ENCODE measurements at regions not wholly inside any gene's neighbourhood (a gene's known extent, or its start where the extent isn't known, plus 50 kb on each side); places are given as distances from the start of the nearest gene placed in this dataset.

- TF ChIP-seq, protein P1, sequence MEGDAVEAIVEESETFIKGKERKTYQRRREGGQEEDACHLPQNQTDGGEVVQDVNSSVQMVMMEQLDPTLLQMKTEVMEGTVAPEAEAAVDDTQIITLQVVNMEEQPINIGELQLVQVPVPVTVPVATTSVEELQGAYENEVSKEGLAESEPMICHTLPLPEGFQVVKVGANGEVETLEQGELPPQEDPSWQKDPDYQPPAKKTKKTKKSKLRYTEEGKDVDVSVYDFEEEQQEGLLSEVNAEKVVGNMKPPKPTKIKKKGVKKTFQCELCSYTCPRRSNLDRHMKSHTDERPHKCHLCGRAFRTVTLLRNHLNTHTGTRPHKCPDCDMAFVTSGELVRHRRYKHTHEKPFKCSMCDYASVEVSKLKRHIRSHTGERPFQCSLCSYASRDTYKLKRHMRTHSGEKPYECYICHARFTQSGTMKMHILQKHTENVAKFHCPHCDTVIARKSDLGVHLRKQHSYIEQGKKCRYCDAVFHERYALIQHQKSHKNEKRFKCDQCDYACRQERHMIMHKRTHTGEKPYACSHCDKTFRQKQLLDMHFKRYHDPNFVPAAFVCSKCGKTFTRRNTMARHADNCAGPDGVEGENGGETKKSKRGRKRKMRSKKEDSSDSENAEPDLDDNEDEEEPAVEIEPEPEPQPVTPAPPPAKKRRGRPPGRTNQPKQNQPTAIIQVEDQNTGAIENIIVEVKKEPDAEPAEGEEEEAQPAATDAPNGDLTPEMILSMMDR (conservative IDR thresholded peaks at IDR 0.05; ENCODE audit: low read depth, low read length), result peak; percentile 82
- TF ChIP-seq EZH2 (IDR thresholded peaks at IDR 0.05; ENCODE audit: borderline replicate concordance, low read depth, low read length, poor library complexity, severe bottlenecking), result no peak
These were observed 311.8 kb downstream of the LNPK start for GRCh38 chr2:175690113-175690837.

Data from A673 (cell line).